ENCODE measurements at regions not wholly inside any gene's neighbourhood (a gene's known extent, or its start where the extent isn't known, plus 50 kb on each side); places are given as distances from the start of the nearest gene placed in this dataset.
"Not testable (repeated sequence)": the region's sequence is repeated elsewhere in the genome, so short reads cannot be mapped to it uniquely, and the experiment has no call there.

GRCh38 chr5:24005384-24005783 lies 498.0 kb downstream of the PRDM9 start:
- in situ Hi-C loops (cut with MboI) = no loop called here
- FAIRE-seq = no peak

GRCh38 chr5:24017710-24018109 lies 510.3 kb downstream of the PRDM9 start:
- in situ Hi-C loops (cut with MboI); BruUV-seq (replicated peaks); H3K9me3 ChIP-seq (replicated peaks; ENCODE audit: control insufficient read depth, insufficient read depth, low read length); ATAC-seq; FAIRE-seq; H3K79me2 ChIP-seq (ENCODE audit: control insufficient read depth, insufficient read depth, low read length); H3K27ac ChIP-seq (ENCODE audit: control insufficient read depth, insufficient read depth); RAD21 ChIA-PET (ENCODE audit: unreplicated experiment); H3K4me1 ChIP-seq (ENCODE audit: control insufficient read depth, insufficient read depth, low read length); H3K27me3 ChIP-seq (replicated peaks in 1 of 2; ENCODE audit: control insufficient read depth in 2 of 2, insufficient read depth in 2 of 2, low read length in 1 of 2); H3K36me3 ChIP-seq (ENCODE audit: control insufficient read depth in 2 of 2, insufficient read depth in 2 of 2, low read length in 1 of 2); H4K20me1 ChIP-seq (ENCODE audit: control insufficient read depth, insufficient read depth); SMC1A ChIA-PET (ENCODE audit: uncharacterized antibody, unreplicated experiment); H3K4me3 ChIP-seq; H3K9ac ChIP-seq (ENCODE audit: control insufficient read depth, insufficient read depth, low read length); DNase-seq (ENCODE audit: low read depth, low spot score); CTCF ChIA-PET; H3K4me2 ChIP-seq (ENCODE audit: control insufficient read depth, insufficient read depth); H2AFZ ChIP-seq (ENCODE audit: control insufficient read depth, low read depth, low read length); intact Hi-C loops (cut with micrococcal nuclease; ENCODE audit: unreplicated experiment): not testable (repeated sequence)
- POLR2A ChIA-PET = interaction anchor here (0.6 kb wide), 1 partner anchor 1706 kb away, joined by 3 read pairs; no protein-coding TSS in a partner anchor
- 45% methylated on average over 10 of the region's 10 CpGs for WGBS (ENCODE audit: insufficient coverage, insufficient replicate concordance, low lambda C conversion rate, missing lambda C conversion rate)

More at GRCh38 chr5:24005384-24005783, 498.0 kb downstream of the PRDM9 start:
- no peak for TF ChIP-seq SUZ12 (IDR thresholded peaks at IDR 0.05; ENCODE audit: unreplicated experiment)
- TF ChIP-seq ATF3 (IDR thresholded peaks at IDR 0.05; ENCODE audit: borderline replicate concordance, extremely low read depth, low read depth, low read length) = no peak
- no peak for TF ChIP-seq FOXM1 (IDR thresholded peaks at IDR 0.05; ENCODE audit: low read depth, low read length)
- TF ChIP-seq SMAD5 (IDR thresholded peaks at IDR 0.05; ENCODE audit: low read depth) = no peak
- TF ChIP-seq ZBED1 (IDR thresholded peaks at IDR 0.05; ENCODE audit: borderline replicate concordance) = no peak
- TF ChIP-seq CHD2 (IDR thresholded peaks at IDR 0.05; ENCODE audit: borderline replicate concordance, low read depth, low read length) = no peak
- no peak for TF ChIP-seq KDM1A (IDR thresholded peaks at IDR 0.05; ENCODE audit: borderline replicate concordance)
- TF ChIP-seq POLR2AphosphoS2 (IDR thresholded peaks at IDR 0.05; ENCODE audit: low read depth, low read length) = no peak
- no peak for TF ChIP-seq TAF1 (IDR thresholded peaks at IDR 0.05; ENCODE audit: borderline replicate concordance, low read depth, low read length)
- TF ChIP-seq PAX8 (IDR thresholded peaks at IDR 0.05) = no peak
- TF ChIP-seq WRNIP1 (IDR thresholded peaks at IDR 0.05; ENCODE audit: borderline replicate concordance, low read depth, low read length) = no peak
- no peak for TF ChIP-seq MLLT1 (IDR thresholded peaks at IDR 0.05)
- TF ChIP-seq MAX (IDR thresholded peaks at IDR 0.05; ENCODE audit: low read depth, low read length) = no peak
- TF ChIP-seq ZNF217 (IDR thresholded peaks at IDR 0.05) = no peak
- no peak for TF ChIP-seq IKZF2 (IDR thresholded peaks at IDR 0.05)
- TF ChIP-seq BACH1 (IDR thresholded peaks at IDR 0.05; ENCODE audit: borderline replicate concordance) = no peak
- TF ChIP-seq RCOR1 (conservative IDR thresholded peaks at IDR 0.05; ENCODE audit: low read depth, low read length) = no peak
- TF ChIP-seq HDAC2 (IDR thresholded peaks at IDR 0.05) = no peak
- TF ChIP-seq CHD1 (IDR thresholded peaks at IDR 0.05; ENCODE audit: low read depth, low read length) = no peak
- Histone ChIP-seq H3K4me3 (no peak overlapping the region), H4K20me1 (ENCODE audit: control insufficient read depth, insufficient read depth) (no peaks in the 10 kb centered on the region), H3K4me2 (ENCODE audit: control insufficient read depth, insufficient read depth) (no peak overlapping the region), H3K36me3 (ENCODE audit: control insufficient read depth in 2 of 2, insufficient read depth in 2 of 2, low read length in 1 of 2) (no peaks in the 10 kb centered on the region), H3K27me3 (replicated peaks in 1 of 2; ENCODE audit: control insufficient read depth in 2 of 2, insufficient read depth in 2 of 2, low read length in 1 of 2) (no peaks in the 10 kb centered on the region), H3K9ac (ENCODE audit: control insufficient read depth, insufficient read depth, low read length) (no peak overlapping the region), H2AFZ (ENCODE audit: control insufficient read depth, low read depth, low read length) (no peak overlapping the region), H3K4me1 (ENCODE audit: control insufficient read depth, insufficient read depth, low read length) (no peaks in the 10 kb centered on the region), H3K27ac (ENCODE audit: control insufficient read depth, insufficient read depth) (no peak overlapping the region), H3K79me2 (ENCODE audit: control insufficient read depth, insufficient read depth, low read length) (no peaks in the 10 kb centered on the region), H3K9me3 (replicated peaks; ENCODE audit: control insufficient read depth, insufficient read depth, low read length) (no peaks in the 10 kb centered on the region)
- ATAC-seq (no peak), DNase-seq (ENCODE audit: low read depth, low spot score) (no peak)
- no TSS peak for BruUV-seq (replicated peaks)
- CTCF ChIA-PET = interaction anchor here (1.1 to 1.7 kb wide), 2 partner anchors 104 to 185 kb away, joined by 3 to 4 read pairs; no protein-coding TSS in a partner anchor
- RAD21 ChIA-PET (ENCODE audit: unreplicated experiment) = no interaction called here
- POLR2A ChIA-PET = no interaction called here
- SMC1A ChIA-PET (ENCODE audit: uncharacterized antibody, unreplicated experiment) = no interaction called here
- intact Hi-C loops (cut with micrococcal nuclease; ENCODE audit: unreplicated experiment) = no loop called here

Measured in GM12878 (cell line).